ENCODE measurements at regions not wholly inside any gene's neighbourhood (a gene's known extent, or its start where the extent isn't known, plus 50 kb on each side); places are given as distances from the start of the nearest gene placed in this dataset.
"Not testable (repeated sequence)": the region's sequence is repeated elsewhere in the genome, so short reads cannot be mapped to it uniquely, and the experiment has no call there.

DNA sequence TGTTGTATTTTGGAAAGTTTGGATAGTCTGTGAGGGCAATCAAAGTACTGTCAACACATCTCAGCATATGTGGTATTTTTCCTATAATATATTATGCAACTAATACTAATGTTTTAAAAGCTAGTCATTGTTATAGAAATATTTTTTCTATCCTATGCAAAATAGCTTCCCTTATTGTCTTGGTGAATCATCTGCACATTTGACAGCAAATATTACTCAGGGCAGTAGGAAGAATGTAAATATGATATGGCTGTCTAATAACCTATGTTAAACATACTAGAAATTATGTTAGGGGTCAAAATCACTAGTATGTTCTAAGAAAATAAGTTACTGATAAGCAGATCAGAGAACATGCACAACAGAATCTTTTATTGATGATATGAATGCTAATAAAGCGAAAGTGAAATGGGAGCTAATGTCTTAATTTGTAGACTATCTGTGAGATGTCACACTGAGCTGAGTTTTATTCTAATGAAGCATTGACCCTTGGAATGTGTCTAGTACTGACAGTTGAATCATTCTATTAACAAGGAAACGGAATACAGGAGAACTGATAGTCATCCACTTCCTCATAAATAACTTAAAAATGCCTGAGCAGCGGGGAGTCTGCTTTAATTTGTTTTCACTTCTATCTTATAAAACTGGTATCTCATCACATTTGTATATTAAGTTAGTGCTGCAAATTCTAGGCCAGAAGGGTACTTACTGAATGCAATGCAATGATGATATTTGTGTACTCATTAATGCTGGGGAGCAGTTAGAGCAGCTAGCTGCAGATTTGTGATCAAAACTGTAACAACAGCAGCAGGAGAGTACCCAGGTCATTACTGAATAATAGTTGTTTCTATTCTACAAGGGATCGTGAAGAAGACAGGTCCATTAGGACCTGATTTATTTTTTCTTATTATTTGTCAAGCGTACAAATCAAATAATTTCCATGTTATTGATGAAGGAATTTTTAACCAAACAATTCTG, 440.3 kb upstream of the AADAT start:
- no peak for DNase-seq

DNA sequence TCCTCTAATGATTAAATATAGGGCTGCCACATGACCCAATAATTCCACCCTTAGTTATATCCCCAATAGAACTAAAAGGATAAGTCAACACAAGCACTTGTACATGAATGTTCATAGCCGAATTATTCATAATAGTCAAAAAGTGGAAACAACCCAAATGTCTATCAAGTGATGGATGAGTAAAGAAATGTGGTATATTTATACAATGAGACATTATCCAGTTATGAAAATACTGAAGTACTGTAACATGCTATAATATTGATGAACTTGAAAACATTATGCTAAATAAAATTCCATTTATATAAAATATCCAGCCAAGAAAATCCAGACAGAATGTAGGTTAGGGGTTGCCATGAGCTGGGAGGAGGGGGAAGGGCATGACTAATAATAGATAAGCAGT, 436.7 kb upstream of the AADAT start:
- DNase-seq, result no peak

DNA sequence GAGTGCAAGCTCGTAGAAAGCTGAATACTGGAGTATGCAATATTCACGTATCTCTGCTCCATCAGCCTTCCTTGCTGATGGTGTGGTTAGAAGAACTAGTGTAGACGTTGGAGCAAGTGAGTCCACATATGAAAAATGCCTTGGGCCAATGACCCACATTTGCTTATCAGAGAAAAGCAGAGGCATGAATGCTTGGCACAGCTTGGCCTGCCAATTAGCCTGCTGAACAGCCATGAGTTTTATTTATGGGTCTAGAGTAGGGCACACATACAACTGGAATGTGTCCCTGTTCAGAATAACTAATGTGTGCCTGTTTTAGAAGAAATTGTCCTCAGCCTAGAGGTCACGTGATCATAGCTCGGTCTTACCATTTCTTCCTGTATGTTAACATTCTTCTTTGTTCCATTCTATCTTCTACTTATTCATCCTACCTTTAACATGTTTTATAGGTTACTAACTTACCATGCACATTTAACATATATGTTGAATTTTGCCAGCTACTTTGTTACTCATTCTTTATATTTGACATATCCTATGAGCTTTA, 432.7 kb upstream of the AADAT start:
- no peak for DNase-seq

DNA sequence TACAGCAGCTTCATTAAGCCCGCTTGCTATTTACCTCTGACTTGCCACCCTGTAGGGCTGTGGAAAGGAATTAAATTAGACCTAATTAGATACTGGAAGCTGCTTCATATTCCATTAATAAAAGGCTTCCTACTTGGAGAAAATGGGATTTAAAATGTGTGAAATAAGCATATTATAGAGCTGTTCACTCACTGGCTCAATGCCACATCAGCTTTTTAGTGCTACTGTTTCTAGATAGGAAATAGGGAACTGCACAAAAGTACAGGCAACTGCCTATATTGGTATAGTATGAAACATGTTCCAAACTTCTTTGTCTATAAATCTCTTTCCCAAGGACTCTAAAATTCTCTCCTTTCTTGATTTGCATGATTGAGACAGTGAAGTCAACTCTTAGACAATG, 407.9 kb upstream of the AADAT start:
- no peak for DNase-seq

DNA sequence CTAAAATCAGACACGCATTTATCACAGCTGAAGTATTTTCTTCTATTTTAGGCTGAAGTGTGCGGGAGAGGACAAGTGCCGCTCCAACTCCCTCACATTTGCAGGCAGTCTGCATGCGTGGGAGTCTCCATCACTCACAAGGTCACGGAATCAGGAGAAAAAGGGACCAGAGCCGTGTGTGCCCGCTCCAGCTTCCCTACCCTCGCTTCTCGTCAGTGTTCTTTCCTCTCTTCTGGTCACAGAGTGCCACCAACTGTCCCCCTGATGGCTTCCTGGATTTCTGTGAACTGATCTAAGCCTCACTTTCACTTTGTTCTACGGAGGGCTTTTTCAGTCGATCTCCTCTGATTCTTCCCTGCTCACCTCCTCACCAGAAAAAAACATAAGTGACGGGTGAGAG, 407.4 kb upstream of the AADAT start:
- no peak for DNase-seq

DNA sequence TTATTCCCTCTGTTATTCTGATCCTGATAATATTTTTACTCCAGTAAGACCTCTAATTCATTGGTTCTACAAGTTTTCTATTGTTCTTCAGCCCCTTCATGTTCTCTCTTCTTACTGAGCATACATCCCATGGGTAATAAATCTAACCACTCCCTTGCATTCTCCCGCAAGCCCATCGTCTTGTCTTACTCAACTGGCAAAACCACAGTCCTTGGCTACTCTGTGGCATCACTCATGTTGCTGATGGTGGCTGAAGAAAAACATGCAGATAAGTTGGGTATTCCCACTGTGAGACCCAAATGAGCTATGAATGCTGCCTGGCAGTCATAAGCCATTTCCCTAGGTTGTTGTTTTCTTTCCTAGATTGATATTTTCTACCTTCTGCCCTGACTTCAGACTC, 402.2 kb upstream of the AADAT start:
- no peak for DNase-seq

DNA sequence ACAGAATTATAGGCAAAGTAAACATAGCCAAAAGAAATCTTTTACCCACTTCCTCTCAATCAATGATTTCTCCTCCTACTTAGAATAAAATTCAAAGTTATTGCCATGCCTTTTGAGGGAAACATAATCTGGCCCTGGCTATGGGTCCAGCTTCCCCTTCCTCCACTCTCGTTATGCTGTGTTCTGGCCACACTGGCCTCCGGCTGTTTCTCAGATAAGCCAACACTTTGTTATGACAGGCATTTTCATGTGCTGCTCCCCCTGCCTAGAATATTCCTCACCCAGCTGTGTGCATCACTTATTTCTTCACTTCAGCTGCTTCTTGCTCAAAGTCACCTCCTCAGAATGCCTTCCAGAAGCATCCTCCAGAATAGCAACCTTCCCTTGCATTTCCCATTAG, 386.6 kb upstream of the AADAT start:
- DNase-seq, result no peak

DNA sequence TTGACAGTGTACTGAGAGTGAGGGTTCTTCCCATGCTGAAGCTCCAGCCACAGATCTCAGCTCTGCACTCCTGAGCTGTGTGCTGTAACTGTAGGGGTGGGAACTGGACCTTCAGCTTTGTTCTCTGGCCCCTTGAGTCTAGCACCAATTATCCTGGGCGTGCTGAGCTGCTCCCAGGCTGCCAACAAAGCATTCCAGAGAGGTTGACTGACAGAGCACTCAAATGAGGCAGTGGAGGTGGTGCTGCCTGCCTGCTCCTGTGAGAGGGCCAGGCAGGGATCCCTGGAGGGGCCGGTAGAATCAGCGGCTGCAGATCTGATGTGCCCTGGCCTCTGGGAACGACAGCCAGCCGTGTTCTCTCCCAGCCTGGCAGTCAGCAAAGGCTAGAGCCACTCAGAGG, 375.7 kb upstream of the AADAT start:
- DNase-seq, result no peak

DNA sequence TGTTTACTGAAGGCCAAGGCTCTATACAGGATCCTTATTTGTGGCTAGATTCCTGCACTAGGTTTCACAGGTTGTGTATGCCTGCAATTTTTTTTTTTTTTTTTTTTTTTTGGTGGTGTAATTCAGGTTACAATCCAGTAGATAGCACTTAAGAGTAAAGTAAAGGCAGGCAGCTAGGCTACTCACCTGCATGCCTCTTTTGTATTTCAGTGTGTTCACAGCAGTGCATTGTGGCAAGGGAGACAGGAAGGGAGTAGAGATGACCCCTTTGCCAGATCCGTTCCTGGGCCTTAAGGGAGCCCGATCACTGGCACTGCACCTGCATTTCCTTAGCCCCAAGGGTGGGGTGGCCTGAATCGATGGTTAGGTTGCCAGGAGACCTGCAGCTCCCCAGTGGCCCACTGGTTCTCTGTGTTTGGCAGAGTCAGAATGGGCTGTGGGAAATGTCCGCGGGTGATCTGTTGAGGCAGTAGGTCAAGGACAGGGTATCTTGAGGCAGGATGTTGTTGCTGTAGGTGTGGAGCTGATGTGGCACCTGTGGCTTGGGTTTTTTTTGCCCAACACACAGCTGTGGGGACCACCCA, 374.9 kb upstream of the AADAT start:
- DNase-seq, result no peak

DNA sequence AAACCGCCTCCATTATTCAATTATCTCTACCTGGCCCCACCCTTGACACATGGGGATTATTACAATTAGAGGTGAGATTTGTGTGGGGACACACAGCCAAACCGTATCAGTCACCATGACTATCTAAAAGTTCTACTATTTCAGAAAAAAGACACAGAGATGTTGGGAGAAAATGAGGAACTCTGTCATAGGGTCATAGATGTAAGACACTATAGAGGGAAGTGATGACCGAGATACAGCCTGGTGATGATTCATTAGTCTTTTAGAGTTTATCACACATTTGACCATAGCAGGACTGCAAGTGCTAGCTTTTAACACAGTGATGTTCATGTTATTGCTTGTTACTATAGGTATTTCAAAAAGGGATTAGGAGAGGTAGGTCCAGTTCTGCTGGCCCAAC, 357.0 kb upstream of the AADAT start:
- DNase-seq, result no peak

DNA sequence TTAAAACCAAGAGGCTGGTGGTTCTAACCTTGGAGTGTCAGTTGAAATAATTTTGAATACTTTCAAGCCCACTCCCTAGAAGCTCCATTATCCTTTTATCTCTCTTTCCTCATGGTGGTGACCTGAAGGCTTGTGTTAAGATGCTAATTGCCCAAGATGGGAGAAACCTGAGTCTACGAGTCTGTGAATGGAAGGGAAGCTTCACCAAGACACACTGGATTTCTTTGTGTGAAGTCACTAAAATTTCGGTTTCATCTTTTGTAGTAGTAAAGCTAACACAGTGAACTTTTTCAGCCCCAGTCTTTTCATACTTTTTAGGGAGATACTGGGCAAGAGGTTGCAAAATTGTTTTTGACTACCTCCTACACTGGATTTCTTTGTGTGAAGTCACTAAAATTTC, 351.4 kb upstream of the AADAT start:
- not testable (repeated sequence) for DNase-seq

DNA sequence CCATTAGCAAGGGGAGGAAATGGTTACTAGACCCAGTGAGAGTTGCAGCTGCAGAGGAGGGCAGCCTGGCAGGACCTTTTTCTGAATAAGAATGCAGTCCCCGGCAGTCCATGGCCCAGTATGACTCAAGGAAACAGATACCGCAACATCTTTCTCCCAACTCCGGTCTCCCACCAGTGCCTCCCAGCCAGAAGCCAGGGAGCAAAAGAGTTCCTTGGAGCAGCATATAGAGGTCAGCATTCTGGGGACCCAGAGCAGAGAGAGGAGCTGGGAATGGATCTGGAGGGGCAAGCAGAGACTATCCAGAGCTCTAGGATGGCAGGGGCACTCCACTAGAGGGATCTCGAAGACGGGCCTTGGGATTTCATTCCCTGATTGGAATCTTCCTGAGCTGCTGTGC, 339.2 kb upstream of the AADAT start:
- no peak for DNase-seq

DNA sequence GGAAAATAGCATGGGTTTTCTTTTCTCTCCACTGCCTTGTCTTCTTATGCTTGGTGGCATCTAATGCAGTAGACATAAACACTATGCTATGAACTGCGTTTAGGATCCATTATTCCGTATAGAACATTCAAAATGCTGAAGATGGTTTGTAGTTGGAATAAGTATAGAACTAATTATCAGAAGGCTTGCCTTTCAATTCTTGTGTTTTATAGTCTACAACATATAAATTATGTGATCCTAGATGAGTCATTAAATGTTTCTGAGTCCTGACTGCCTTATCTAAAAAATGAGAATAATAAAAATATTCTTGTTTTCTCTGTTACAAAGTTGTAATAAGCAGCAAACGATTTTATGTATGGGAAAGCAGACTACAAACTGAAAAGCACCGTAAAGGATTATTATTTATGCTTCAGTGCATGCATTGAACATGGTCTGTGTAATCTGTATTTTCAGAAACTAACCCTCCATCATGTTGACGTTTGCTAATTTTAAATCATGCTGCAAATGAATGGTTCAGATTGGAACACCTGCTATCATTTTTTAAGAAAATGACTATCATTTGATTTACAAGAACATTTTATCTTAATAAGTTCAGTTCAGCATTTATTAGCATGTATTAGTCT, 335.9 kb upstream of the AADAT start:
- DNase-seq, result no peak

DNA sequence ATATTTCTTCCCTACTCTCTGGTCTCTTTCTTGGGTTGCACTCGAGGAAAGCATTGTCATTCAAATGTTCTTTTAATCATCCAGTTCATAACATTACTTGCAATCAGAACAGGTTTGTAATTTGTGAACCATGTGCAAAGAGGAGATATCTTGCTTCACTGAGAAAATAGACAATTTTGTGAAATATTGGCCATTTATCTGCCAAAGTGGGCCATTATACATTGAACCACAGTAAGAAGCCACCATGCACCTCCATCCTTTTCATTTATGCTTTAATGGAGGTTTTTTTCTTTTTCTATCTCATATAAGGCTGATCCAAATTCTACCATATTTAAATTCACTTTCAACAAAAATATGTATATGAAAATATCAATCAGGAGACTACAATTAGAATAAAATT, 335.3 kb upstream of the AADAT start:
- DNase-seq, result no peak

DNA sequence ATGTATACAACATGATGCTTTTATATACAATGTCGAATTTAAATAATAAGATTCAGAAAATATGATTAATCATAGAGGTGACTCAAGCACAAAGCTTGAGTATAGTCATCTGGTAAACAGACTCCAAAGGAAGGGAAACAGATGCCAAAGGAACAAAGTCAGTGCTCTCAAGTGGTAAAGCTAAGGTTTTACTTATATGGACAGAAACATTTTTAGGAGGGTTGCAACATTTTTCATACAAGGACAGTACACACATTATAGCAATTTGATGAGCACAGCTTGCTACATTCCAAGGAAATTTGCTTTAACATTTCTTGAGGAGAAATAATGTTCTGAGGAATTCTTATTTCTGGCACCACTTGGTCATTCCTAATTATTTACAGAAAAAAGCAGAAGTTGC, 333.4 kb upstream of the AADAT start:
- DNase-seq, result no peak

DNA sequence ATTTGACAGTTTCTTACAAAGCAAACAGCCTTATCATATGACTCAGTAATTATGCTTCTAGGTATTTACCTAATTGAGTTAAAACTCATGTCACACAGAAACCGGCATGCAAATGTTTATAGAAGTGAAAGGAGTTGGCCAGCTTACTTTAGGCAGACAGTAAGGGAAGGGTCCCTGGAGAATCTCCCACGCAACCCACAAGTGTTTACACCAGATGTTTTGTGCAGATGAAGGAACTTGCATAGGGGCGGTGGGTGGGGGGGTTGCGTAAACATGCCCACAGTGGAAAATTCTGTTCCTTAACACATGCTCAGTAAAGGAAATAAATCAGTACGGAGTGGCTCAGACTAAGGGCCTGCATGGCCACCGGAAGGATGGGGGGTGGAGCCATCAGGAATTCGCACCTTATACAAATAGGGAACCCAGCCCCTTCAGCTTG, 330.5 kb upstream of the AADAT start:
- no peak for DNase-seq

DNA sequence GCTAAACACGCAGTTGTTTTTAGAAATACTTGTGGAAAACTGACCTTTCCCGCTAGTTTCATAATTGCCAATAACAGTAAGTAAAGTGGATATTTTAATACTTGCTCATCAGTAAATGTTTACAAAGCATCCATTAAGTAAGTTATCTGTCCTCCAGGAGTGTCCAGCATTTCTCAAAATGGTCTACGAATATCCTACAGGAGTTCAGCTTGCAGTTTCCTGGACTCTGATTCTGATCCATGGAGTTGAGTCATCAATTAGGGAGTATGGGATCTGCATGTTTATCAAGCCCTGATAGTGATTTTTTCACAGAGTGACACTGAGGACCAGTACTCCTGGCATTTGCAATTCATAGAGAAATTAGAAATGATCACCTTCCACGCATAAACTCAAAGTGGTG, 325.2 kb upstream of the AADAT start:
- no peak for DNase-seq

DNA sequence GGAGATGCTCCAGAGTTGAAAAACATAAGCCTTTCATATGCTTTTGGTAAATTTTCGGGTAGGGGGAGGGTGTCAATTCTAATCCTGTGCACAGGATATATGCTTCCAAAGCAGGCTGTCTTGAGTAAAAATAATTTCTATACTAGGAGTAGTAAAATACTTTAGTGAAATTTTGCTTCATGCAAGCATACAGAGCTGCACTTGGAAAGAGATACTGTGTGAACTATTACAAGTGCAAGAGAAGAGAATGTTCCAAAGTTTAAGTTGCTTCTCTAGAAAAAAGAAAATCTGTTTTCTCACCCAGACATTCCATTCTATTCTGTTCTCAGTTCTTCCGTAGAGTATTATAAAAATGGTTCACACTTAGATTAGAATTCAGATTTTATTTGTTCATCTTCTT, 324.6 kb upstream of the AADAT start:
- no peak for DNase-seq

DNA sequence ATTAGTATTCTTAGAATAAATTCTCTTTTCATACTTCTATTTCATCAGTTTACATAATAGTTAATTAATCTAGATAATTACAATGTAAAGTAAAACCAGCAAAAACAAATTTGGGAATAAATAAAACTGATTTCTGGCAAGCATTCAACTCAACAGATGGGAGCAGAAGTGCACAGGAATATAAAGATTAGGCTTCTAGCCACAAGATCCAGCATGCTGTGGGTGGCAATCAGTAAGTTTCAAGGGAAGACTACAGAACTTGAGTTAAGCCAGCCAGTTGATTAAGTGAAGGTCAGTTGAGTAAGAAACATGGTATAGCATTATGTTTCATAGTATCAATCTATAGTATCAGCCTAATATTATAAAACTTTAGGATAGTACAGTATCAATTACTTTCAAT, 324.2 kb upstream of the AADAT start:
- no peak for DNase-seq

DNA sequence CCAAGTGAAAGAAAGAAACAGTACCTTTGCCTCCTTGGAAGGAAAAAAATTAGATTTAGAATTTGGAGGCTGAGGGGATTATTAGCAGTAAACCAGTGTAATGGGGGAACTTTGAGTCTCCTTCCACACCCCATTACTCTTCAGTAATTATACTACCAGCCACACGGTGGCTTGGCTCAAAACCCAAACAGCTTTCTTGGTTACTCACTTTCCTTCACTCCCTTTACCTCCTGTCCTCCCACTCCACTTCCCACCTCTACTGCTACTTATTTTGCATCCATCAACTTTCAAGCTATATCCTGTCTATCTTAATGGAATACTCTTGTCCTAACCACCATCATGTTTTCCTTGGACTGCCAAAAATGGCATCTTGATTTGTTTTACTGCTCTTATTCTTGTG, 310.6 kb upstream of the AADAT start:
- no peak for DNase-seq

DNA sequence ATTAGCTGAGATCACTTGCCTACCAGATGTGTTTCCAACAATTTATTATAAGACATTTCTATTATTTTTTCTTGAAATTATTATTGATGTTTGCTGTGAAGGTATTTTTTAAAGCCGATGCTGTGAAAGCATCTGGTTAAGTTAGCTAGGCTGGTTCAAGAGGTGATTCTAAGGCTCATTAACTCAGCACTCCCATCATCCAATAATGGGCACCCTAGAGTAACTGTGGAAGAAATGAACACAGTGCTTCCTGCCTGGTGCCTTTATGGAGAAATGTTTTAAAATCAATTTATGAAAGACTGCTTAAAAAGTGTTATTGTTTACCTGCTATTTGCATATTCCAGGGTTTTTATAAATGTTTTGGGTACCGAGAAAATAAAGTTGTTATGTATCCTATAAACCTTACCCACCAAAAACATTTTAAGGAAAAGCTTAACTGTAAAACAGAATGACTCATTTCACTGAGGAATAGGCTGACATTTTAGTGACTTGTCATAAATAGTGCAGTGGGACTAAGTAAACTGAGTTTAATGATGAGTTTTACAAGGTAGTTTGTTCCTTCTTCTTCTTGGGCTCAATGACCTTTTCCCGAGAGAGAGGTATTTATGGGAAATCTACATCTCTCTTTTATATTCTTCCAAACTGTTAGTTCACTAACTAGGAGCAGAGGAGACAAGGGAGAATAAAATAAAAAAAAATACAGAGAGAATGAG, 310.0 kb upstream of the AADAT start:
- DNase-seq, result no peak

DNA sequence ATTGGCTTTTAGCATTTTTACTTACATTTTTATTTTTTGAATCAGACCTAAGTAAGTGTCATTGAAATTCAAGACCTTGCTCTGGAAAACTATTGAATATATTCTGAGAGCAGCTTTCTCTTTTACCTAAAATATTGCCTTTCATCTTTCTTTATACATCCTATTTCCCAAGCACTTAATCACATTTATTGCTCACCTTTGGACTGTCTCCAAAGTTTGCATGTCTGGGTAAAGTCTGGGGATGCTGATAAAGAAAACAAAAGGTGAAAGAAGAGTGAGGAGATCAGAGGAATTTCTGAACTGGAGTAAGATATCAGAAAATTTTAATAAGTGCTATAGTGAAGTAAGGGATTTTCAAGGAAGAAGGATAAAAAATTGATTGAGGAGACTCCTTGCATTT, 308.5 kb upstream of the AADAT start:
- no peak for DNase-seq

DNA sequence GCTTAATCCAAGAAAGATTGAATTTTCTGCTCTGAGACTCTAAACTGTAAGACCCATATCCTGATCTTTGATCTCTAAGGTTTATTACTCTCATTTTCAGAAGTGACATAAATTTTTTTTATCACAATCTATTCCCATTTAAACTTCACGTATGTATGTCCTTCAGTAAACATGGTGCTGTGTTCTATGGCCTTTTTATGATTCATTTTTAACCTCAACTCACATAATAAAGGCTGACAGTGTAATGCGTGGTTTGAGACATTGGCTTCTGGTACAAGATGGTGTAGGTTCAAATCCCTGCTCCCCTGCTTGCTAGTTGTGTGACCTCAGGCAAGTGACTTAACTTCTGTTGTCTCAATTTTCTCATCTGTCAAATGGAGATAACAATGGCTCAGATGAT, 306.0 kb upstream of the AADAT start:
- DNase-seq, result no peak
